Calu3 (cell line): ENCODE measurements at regions not wholly inside any gene's neighbourhood (a gene's known extent, or its start where the extent isn't known, plus 50 kb on each side); places are given as distances from the start of the nearest gene placed in this dataset.

ENCODE experiments used
- BruUV-seq: library from RNA; stranded (reverse); fragments of 400-500 nt; replicated peaks from 2 replicates; lab custom pipeline; 2021; lab: Mats Ljungman, UMichigan
- CTCF ChIA-PET: fragments of 300-600 bp; sonication (Branson Sonifier 250); formaldehyde crosslinking; loops from one replicate; lab custom pipeline; 2022; ENCODE audit warnings: antibody characterized with exemption; lab: Charles Lee
- DNase-seq: peaks from one replicate; pipeline ENCODE4 v3.0.0; 2022
- H3K27ac Mint-ChIP-seq: one replicate; pipeline ENCODE4 v1.8.0; 2022; ENCODE audit warnings: mixed read lengths; ENCODE audit not compliant: unreplicated experiment
- H3K27me3 Mint-ChIP-seq: one replicate; pipeline ENCODE4 v1.8.0; 2022; ENCODE audit warnings: mixed read lengths; ENCODE audit not compliant: unreplicated experiment
- H3K36me3 Mint-ChIP-seq: one replicate; pipeline ENCODE4 v1.8.0; 2022; ENCODE audit warnings: mild to moderate bottlenecking, moderate library complexity, mixed read lengths; ENCODE audit not compliant: insufficient read depth, unreplicated experiment
- H3K4me1 Mint-ChIP-seq: one replicate; pipeline ENCODE4 v1.8.0; 2022; ENCODE audit warnings: mild to moderate bottlenecking, low read depth, mixed read lengths; ENCODE audit not compliant: unreplicated experiment
- H3K4me3 Mint-ChIP-seq: one replicate; pipeline ENCODE4 v1.8.0; 2022; ENCODE audit warnings: mild to moderate bottlenecking, low read depth, moderate library complexity, mixed read lengths; ENCODE audit not compliant: unreplicated experiment
- H3K9me3 Mint-ChIP-seq: one replicate; pipeline ENCODE4 v1.8.0; 2022; ENCODE audit warnings: low read depth, mixed read lengths; ENCODE audit not compliant: unreplicated experiment
- CTCF ChIP-seq: fragments of 200-600 bp; IDR thresholded peaks from one replicate; pipeline ENCODE4 v1.8.0; 2022; ENCODE audit warnings: antibody characterized with exemption; ENCODE audit not compliant: unreplicated experiment
- intact Hi-C: fragments of 100-400 bp; cut with micrococcal nuclease; formaldehyde crosslinking; loops from one replicate; pipeline ENCODE4 v1.10.0; 2022; ENCODE audit not compliant: unreplicated experiment

GRCh38 chr4:108483079-108483478, 137.3 kb upstream of the RPL34 start:
- Mint-ChIP-seq H3K4me3 (no peak overlapping the region), H3K27ac (no peak overlapping the region)

DNA sequence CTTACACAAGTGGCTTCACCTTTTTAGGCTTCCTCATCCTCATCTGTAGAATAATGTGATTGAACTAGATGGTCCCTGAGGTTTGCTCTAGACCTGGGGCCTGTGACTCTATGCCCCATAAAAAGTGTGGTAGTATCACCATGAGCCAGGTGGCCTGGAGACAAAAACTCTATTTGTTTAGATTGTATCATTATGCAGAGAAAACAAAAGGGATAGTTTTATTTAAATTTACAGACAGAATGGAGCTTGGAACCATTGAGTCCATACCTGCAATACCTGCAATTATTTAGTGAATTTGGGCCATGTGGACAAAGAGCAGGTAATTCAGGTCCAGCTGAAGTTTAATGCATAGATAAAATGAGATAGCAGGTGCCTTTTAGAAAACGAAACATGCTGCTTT, 139.5 kb upstream of the RPL34 start:
- DNase-seq = no peak

More at GRCh38 chr4:108483079-108483478, 137.3 kb upstream of the RPL34 start:
- CTCF ChIA-PET = no interaction called here
- no peak for TF ChIP-seq CTCF
- Mint-ChIP-seq H3K27me3 (peaks cover 14% of the 10 kb centered on the region), H3K9me3 (no peaks in the 10 kb centered on the region), H3K36me3 (no peaks in the 10 kb centered on the region), H3K4me1 (no peaks in the 10 kb centered on the region)
- DNase-seq = no peak
- no TSS peak for BruUV-seq
- intact Hi-C loops = no loop called here

DNA sequence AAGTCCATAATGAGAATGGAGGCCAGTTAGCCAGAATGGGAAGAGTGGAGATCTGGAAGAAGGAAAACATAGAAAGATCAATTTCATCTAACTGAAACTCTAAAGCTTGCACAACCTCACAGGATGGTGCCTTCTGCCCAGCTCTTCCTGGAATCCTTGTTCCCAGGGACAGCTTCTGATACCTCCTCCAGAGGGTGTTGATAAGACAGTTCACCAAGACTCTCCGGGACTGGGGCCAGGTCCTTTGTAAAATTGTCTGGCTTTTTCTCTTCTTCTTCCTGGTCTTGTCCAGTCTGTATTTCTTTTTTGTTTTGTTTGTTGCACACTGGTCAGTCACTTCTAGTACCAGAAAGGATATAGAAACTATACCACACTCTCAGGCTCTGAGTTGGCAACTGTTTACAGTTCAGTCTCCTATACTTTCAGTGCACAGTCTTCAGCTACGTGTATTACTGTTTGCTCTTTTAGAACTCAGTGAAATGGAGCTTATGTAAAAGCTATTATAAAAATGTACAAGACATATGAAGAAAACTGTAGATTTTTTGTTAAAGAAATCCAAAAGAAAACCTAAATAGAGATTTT, 142.8 kb upstream of the RPL34 start:
- H3K9me3 Mint-ChIP-seq = no peaks in the 10 kb centered on the region
- CTCF ChIA-PET = interaction anchor here (0.7 kb wide), 1 partner anchor 39 kb away, joined by 5 read pairs; no protein-coding TSS in a partner anchor
- BruUV-seq = no TSS peak
- H3K36me3 Mint-ChIP-seq = no peaks in the 10 kb centered on the region
- no peak for TF ChIP-seq CTCF
- no peaks in the 10 kb centered on the region for H3K4me1 Mint-ChIP-seq
- no peak overlapping the region for H3K4me3 Mint-ChIP-seq
- no peak overlapping the region for H3K27ac Mint-ChIP-seq
- intact Hi-C loops = no loop called here
- H3K27me3 Mint-ChIP-seq = no peaks in the 10 kb centered on the region
- DNase-seq = no peak

More for the DNA sequence above, 139.5 kb upstream of the RPL34 start:
- Mint-ChIP-seq H3K27ac (no peak overlapping the region), H3K9me3 (no peaks in the 10 kb centered on the region), H3K4me3 (no peak overlapping the region), H3K27me3 (peaks cover 14% of the 10 kb centered on the region), H3K4me1 (no peaks in the 10 kb centered on the region), H3K36me3 (no peaks in the 10 kb centered on the region)
- BruUV-seq = no TSS peak
- TF ChIP-seq CTCF = no peak
- CTCF ChIA-PET = no interaction called here
- intact Hi-C loops = no loop called here

GRCh38 chr4:108473163-108473720, 147.1 kb upstream of the RPL34 start:
- Mint-ChIP-seq H3K27me3 (no peaks in the 10 kb centered on the region), H3K36me3 (no peaks in the 10 kb centered on the region), H3K4me1 (no peaks in the 10 kb centered on the region), H3K9me3 (no peaks in the 10 kb centered on the region), H3K4me3 (no peak overlapping the region), H3K27ac (no peak overlapping the region)
- TF ChIP-seq CTCF = no peak
- CTCF ChIA-PET = no interaction called here
- DNase-seq = no peak
- intact Hi-C loops = no loop called here
- BruUV-seq = no TSS peak
